ENCODE measurements at regions not wholly inside any gene's neighbourhood (a gene's known extent, or its start where the extent isn't known, plus 50 kb on each side); places are given as distances from the start of the nearest gene placed in this dataset.
A peak's percentile ranks its signal among the peaks of the same experiment; 100 is the strongest.
"Not testable (repeated sequence)": the region's sequence is repeated elsewhere in the genome, so short reads cannot be mapped to it uniquely, and the experiment has no call there.

DNA sequence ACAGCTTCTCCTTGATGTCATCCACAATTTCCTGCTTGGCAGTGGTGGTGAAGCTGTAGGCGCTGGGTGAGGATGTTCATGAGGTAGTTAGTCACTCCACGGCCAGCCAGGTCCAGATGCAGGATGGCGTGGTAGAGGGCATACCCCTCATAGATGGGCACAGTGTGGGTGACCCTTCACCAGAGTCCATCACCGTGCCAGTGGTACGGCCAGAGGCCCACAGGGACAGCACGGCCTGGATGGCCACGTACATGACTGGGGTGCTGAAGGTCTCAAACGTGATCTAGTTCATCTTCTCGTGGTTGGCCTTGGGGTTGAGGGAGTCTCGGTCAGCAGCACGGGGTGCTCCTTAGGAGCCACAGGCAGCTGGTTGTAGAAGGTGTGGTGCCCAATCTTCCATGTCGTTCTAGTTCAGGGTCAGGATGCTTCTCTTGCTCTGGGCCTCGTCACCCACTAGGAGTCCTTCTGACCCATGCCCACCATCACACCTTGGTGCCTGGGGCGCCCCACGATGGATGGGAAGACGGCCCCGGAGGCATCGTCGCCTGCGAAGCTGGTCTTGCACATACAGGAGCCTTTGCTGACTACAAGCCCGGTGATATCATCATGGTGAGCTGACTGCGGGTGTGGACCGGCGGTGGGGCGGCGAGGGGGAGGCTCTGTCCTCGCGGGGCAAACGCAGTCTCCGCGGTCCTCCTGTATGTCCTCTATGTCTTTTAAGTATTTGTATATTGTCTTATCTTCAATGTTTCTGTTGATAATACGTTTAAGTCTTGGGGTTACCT lies 1119.0 kb downstream of the NAALADL2 start:
- DNase-seq (ENCODE audit: low read depth), result no peak

DNA sequence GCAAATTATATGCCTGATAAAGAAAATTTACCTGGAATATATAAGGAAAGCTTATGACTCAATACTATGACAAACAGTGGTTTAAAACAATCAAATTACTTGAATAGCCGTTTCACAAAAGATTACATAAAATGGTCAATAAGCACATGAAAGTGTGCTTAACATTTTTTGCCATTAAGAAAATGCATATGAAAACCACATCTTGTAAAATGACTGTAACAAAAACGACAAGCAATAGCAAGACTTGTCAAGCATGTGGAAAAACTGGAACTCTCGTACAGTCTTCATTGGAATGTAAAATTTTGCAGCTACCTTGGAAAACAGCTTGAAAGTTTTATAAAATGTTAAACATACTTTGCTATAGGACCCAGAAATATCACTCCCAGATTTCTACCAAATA lies 1110.3 kb downstream of the NAALADL2 start:
- DNase-seq (ENCODE audit: low read depth), result no peak

DNA sequence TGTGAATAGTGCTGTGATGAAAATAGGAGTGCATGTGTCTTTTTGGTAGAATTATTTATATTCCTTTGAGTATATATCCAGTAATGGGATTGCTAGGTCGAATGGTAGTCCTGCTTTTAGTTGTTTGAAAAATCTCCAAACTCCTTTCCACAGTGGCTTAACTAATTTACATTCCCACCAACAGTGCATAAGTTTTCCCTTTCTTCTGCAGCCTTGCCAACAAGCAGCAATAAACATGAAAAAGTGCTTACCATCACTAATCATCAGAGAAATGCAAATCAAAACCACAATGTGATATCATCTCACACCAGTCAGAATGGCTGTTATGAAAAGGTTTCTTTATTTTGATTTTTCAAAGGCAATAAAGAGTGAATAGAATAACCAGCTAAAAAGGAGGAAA lies 1105.9 kb downstream of the NAALADL2 start:
- no peak for DNase-seq (ENCODE audit: low read depth)

DNA sequence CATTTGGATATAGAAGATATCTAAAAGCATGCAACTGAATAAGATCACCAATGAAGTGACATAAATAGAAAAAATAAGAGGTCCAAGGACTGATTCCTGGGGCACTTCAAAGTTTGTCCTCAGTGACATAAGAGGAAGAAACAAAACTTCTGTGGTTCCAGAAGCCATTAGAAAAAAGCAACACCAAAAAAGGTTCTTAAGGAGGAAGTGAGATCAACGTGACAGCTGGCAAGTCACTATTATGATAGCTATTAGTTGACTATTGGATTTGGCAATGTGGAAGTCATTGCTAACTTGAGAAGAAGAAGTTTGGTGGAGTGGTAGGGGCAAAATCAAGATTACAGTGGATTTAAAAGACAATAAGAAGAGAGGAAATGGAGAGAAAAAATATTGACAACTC lies 1098.3 kb downstream of the NAALADL2 start:
- DNase-seq (ENCODE audit: low read depth), result no peak

DNA sequence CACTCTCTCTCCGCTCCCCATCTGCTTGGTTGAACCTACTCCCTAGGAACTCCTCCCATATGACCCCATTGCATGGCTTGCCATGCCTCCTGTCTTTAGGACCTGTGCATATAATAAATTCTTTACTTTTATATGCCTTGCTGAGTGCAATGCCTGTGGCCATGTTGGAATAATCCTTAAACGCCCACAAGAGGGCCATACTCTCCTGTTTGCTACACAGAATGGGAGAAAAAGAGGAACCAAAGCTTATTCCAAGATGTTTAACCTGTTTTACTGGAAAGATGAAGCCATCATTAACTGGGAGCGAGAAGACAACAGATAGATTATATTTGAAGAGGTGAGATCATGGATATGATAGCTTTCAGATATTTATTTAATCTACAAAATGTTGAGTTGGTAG lies 1097.8 kb downstream of the NAALADL2 start:
- no peak for DNase-seq (ENCODE audit: low read depth)

DNA sequence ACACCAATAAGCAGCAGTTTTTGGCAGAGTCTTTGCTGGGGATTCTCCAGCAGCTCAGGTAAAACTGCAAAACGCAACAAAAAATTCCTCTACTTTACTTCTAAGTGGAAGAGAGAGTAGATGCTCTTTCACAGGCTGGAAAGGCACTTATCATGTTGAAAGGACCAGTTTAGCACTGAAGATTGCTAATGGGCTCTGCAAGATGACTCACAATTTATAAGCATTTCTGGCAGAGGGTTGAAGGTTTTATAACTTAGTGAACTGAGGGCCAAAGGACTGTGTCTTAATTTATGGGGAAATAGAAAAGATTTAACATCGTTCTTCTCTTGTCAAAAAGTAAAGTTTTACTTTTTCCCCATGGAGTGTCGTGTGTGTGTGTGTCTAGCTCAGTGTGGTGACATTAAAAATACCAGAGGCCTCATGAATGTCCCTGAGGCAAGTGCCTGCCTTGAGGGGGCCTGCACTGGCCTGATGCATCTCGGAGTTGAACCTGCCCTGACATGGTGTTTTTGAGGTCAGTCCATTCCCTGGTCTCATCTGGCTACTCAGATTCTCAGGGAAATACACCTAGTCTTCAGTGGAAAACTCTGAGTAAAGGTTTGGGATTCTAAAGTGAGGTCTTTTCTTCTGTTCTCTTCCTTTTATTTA lies 1092.0 kb downstream of the NAALADL2 start:
- no peak for DNase-seq (ENCODE audit: low read depth)

DNA sequence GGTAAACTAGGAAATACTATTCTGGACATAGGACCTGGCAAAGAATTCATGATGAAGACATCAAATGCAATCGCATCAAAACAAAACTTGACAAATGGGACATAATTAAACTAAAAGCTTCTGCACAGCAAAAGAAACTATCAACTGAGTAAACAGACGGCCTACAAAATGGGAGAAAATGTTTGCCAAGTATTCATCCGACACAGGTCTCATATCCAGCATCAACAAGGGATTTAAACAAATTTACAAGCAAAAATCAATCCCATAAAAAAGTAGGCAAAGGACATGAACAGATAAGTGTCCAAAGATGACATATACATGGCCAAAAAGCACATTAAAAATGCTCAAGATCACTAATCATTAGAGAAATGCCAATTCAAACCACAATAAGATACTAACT lies 1088.9 kb downstream of the NAALADL2 start:
- DNase-seq (ENCODE audit: low read depth), result no peak

DNA sequence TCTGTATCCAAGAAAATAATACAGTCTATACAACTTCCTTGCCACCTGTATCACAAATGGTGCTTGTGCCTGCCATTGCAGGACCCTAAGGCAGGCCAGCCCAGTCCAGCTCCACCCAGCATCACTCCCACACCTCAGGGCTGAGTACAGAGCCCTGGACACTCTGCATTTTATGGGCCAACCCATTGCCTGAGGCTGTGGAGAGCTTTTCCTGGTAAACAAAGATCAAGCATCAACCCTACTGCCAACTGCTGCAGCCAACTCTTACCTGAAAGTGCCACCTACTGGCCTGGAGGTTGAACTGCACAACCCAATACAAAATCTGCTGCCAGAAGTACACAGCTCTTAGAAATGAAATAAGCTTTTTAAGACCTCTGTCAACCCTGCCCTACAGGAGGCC lies 1082.2 kb downstream of the NAALADL2 start:
- no peak for DNase-seq (ENCODE audit: low read depth)

DNA sequence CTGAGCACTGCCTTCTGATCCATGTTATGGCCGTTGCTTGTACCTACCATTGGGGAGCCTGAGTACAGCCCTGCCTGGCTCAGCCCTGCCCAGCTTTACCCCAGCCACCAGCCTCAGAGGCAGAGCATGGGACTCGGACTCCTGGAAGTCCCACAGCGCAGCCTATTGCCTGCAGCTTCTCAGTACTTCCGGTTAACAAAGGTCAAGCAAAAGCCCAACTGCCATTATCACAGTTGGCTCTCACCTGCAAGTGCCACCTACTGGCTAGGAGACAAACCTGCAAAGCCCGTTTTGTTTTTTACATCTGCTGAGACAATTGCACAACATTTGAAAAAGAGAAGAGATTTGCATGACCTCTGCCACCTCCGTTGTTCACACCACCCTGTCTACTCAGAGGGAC lies 1081.7 kb downstream of the NAALADL2 start:
- no peak for DNase-seq (ENCODE audit: low read depth)

DNA sequence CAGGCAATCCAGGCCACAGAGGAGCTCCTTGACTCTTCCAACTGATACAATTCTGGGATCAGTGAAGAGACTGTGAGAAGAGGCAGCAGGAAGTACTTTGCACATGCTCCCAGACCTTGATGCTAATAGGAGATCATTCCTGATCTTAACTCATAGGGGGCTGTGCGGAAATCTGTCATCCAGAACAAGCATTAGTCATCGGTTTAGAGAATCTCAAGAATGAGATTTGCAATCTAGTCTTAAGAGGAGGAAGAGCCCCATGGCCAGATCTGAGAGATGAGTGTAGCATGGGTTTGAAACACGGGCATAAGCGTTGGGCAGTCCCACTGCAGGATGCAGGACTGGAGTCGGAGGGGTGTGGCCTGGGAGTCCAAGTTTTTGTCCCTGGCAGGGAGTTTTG lies 1081.1 kb downstream of the NAALADL2 start:
- no peak for DNase-seq (ENCODE audit: low read depth)

DNA sequence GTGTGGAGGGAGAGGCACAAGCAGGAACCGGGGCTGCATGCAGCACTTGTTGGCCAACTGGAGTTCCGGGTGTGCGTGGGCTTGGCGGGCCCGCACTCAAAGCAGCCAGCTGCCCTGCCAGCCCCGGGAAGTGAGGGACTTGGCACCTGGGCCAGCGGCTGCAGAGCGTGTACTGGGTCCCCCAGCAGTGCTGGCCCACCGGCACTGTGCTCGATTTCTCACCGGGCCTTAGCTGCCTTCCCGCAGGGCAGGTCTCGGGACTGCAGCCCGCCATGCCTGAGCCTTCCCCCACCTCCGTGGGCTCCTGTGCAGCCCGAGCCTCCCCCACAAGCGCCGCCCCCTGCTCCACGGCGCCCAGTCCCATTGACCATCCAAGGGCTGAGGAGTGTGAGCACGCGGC lies 1078.2 kb downstream of the NAALADL2 start:
- not testable (repeated sequence) for DNase-seq (ENCODE audit: low read depth)

DNA sequence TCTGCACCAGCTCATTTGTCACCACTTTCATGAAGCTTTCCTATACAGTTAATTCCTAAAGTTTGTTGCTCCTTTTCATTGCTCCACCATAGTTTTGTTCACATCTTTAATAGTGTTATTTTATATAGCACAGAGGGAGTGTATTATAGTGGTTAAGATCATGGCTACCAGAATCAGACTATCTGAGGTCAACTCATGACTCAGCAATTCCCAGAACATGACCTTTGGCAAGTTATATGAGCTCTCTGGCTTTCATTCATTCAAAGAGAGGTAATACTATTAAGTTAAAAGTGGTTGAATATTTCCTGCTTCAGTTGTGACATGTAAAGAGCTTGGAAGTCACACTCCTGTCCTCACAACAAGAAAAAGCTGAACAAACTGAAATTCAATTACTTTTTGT lies 1073.5 kb downstream of the NAALADL2 start:
- DNase-seq (ENCODE audit: low read depth), result peak; percentile 47

DNA sequence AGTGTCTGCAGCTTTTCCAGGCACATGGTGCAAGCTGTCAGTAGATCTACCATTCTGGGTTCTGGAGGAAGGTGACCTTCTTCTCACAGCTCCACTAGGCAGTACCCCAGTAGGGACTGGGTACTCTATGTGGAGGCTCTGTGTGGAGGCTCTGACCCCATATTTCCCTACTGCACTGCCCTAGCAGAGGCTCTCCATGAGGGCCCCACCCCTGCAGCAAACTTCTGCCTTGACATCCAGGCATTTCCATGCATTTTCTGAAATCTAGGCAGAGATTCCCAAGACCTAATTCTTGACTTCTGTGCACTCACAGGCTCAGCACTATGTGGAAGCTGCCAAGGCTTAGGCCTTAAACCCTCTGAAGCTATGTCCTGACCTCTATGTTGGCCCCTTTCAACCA lies 1060.0 kb downstream of the NAALADL2 start:
- DNase-seq (ENCODE audit: low read depth), result no peak

DNA sequence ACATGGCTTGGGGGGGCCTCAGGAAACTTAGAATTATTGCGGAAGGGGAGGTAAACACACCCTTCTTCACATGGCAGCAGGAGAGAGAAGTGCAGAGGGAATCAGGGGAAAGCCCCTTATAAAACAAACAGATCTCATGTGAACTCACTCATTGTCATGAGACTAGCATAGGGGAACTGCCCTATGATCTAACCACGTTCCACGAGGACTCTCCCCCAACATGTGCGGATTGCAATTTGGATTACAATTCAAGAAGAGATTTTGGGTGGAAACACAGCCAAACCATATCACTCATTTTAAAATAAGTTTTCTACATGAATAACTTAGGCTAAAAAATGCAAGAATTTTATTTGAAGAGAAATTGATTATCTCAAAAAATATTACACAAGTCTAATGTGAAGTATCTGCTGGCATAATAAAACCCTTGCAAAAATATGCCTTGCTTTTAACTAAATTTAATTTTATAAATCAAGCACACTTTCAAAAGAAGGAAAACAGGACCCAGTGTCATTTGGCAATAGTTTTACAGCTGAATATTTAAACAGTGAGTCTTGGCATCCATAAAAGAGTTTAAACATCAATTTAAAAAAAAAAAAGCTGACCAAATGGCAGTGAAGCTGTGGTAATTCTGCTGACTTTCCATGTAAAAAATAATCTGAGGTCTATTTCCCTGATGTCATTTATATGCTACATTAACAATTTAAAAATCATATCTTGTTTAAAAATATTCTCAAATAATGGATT lies 1057.2 kb downstream of the NAALADL2 start:
- no peak for DNase-seq (ENCODE audit: low read depth)

DNA sequence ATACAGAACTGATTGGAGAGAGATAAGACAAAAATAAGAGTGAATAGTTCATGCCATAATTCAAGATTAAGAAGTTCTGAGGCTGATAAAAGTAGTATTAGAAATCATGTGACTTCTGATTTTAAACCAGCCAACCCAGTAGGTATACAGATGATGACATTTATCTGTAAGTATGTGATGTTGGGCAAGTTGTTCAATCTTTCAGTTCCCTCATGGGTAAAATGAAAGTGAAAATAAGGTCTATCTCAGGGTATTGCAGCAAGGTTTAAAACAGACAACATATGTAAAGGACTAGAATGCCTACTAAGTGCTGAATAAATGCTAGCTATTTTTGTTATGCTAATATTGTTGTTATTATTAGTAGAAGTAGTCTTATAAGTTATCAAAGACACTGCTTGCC lies 1055.7 kb downstream of the NAALADL2 start:
- no peak for DNase-seq (ENCODE audit: low read depth)

DNA sequence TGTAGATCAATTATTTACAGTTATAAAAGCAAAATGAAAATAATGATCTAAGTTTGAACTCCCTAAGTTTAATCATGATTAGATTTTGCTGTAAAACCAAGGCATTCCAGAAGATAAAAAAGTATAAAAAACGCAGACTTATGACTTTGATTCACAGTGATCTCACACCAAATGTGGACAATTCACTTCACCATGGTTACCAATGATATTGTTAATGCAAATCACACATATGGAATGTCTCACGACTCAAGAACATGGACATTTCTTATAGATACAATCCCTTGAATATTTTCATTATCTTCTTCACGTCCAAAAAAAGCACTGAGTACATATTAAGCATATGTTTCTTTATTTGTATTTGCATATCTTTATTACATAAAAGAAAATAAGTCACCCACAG lies 1054.2 kb downstream of the NAALADL2 start:
- no peak for DNase-seq (ENCODE audit: low read depth)

DNA sequence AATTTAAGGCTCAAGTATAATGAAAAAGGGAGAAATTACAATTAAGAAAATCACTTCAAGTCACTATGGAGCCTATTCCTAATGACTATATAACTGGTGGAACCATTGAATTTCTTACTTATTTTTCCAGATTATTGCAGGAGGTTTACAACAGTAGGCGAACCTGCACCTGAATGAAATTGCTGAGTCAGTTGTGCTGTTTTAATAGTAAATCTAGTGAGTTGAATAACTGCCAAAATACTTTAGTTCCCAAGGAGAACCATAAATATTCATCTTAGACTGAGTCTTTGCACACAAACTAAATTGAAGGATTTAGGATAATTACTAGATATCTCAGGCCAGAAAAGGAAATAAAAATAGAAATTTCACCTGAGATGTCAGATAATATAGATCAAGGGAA lies 1052.8 kb downstream of the NAALADL2 start:
- DNase-seq (ENCODE audit: low read depth), result no peak

DNA sequence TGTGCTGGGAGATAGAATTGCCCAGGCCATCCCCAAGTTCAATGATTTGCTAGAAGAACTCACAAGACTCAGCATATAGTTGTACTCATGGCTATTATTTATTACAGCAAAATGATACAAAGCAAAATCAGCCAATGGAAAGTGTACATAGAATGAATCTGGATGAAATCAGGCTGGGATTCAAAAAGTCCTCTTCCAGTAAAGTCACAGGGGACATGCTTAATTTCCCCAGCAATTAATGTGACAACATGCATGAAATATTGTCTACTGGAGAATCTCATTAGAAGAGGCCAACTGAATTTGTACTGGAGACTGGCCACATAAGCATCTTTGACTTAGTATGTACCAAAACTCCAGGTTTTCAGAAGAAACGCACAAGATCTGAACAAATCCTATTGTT lies 1043.1 kb downstream of the NAALADL2 start:
- no peak for DNase-seq (ENCODE audit: low read depth)

DNA sequence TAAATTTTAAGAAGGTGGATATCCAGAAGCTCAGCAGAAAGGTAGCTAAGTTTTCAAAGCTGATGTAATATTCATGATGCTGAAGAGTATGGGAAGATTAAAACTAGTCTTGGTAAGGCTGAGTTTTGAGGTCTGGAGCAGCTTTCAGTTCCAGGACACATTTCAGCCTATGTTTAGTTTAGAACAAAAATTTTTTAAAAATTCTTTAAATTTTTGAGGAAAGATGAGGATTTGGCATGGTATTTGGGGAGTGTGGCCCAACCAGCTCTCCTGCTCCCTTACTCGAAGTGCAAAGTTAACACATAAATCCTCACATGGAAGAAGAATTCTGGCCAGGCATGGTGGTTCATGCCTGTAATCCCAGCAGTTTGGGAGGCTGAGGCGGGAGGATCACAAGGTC lies 1039.1 kb downstream of the NAALADL2 start:
- no peak for DNase-seq (ENCODE audit: low read depth)

DNA sequence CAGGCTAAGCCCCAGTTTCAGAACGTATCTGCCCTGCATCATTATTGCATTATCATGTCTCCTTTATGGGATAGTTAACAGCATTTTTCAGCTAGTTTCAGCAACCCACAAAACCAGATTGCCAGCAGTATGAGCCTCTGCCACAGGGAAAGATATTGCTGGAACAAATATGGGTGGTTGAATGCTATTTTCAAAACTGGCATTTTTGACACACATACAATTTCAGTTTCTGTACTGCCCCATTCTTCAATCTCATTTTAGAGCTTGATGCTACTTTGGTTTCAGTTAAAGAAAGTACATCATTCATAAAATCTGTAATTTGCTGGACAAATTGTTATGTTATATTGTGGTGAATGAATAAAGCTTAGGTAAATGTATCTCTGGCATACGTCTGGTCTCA lies 1037.5 kb downstream of the NAALADL2 start:
- no peak for DNase-seq (ENCODE audit: low read depth)

DNA sequence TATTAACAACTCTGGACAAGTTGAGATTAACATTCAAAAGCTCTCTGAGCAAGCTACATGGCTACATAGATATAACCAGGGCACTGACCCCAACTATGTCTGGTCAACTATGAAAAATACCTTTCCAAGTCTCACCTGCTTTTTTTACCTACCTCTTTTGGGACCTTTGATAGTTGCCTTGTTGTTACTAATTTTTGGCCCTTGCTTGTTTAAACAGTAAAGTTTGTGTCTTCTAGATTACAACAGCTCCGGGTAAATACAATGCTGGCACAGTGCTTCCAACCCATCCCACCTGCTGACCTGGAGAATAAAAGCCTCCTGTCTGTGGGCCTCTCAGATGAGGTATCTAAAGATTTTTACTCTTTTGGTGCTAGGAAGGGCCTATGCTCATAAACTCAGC lies 1036.6 kb downstream of the NAALADL2 start:
- DNase-seq (ENCODE audit: low read depth), result no peak

DNA sequence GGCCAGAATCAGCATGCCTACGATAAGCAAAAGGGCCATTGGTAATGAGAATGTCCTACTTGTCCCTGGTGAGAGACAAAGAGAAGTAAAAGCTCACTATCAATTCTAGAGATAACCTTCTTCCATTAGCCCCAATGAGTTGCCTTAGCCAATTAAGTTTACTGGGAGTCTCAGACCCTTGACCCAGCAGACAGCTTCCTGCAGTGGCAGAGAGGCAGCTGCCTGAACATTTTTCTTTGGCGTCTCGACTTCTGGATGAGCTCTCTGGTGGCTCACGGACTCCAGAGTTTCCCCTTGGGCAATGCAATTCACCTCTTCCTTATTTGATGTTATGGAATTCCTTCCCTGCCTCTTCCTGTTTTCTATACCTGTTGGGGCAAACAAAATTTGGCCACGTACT lies 1034.4 kb downstream of the NAALADL2 start:
- no peak for DNase-seq (ENCODE audit: low read depth)

DNA sequence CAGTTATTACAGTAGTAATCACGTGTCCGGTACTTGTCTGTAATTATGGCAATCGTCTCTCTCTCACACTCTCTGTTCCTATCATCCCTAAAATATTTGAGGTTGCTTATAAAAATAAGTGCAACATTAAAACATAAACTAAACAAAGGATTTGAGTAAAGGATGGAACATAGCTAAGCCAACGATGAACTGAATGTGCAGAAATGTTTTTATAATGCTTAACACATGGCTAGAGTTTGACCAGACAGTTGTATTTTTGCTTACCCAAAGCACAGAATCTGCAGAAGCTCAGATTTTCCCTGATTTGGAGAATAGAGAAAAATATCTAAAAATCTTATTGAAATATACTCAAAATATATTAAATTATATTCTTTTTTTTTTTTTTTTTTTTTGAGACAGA lies 1030.9 kb downstream of the NAALADL2 start:
- no peak for DNase-seq (ENCODE audit: low read depth)
